H1 (cell line): ENCODE measurements at regions not wholly inside any gene's neighbourhood (a gene's known extent, or its start where the extent isn't known, plus 50 kb on each side); places are given as distances from the start of the nearest gene placed in this dataset.

Experiments used
- CTCF ChIA-PET: fragments of 300-600 bp; sonication (Branson Sonifier 250); formaldehyde crosslinking; loops from one replicate; lab custom pipeline; 2021; ENCODE audit not compliant: partially characterized antibody; lab: Charles Lee
- POLR2A ChIA-PET: fragments of 300-600 bp; sonication (Branson Sonifier 250); formaldehyde crosslinking; loops from one replicate; lab custom pipeline; 2021; ENCODE audit warnings: inconsistent platforms; ENCODE audit not compliant: partially characterized antibody; lab: Charles Lee
- DNase-seq, 2 experiments: peaks; one replicate each; pipeline versions ENCODE4 v3.0.0 to v3.0.0-alpha.2; 2010 to 2022; ENCODE audit warnings: low spot score in 2 of 2, low read depth in 1 of 2, mixed read lengths in 1 of 2
- FAIRE-seq: peaks from 2 replicates; lab custom pipeline; 2011; peaks lifted over from hg19 to GRCh38; lab: Jason Lieb, UNC
- H2AFZ ChIP-seq: 2 replicates; pipeline ENCODE4 v1.8.1; 2012; ENCODE audit warnings: low read length, inconsistent platforms
- H2AK5ac ChIP-seq: 2 replicates; pipeline ENCODE4 v1.6.1; 2013; ENCODE audit warnings: low read depth, low read length
- H2BK120ac ChIP-seq: replicated peaks from 2 replicates; pipeline ENCODE3; 2013; ENCODE audit warnings: low read depth, low read length, inconsistent platforms
- H2BK12ac ChIP-seq: 2 replicates; pipeline ENCODE4 v1.6.1; 2013; ENCODE audit warnings: low read depth, low read length
- H2BK15ac ChIP-seq: 2 replicates; pipeline ENCODE4 v1.6.1; 2013; ENCODE audit warnings: low read length
- H2BK20ac ChIP-seq: 2 replicates; pipeline ENCODE4 v1.6.1; 2013; ENCODE audit warnings: low read length
- H2BK5ac ChIP-seq: 2 replicates; pipeline ENCODE4 v1.6.1; 2013; ENCODE audit warnings: low read depth, low read length
- H3K14ac ChIP-seq: 2 replicates; pipeline ENCODE4 v1.6.1; 2013; ENCODE audit warnings: inconsistent platforms; ENCODE audit not compliant: insufficient read length
- H3K18ac ChIP-seq: 2 replicates; pipeline ENCODE4 v1.6.1; 2013; ENCODE audit warnings: low read length; ENCODE audit errors: extremely low read depth
- H3K23ac ChIP-seq: 2 replicates; pipeline ENCODE4 v1.6.1; 2013; ENCODE audit warnings: inconsistent platforms; ENCODE audit not compliant: insufficient read length
- H3K23me2 ChIP-seq: 2 replicates; pipeline ENCODE4 v1.6.1; 2013; ENCODE audit warnings: low read depth, low read length
- H3K27ac ChIP-seq: 2 replicates; pipeline ENCODE4 v1.6.1; 2011; ENCODE audit warnings: low read depth, low read length, inconsistent platforms
- H3K27me3 ChIP-seq, 4 experiments: replicated peaks in 1 of 4; 1 replicate in 1 of 4; 2 replicates in 3 of 4; pipeline versions ENCODE4 v1.6.1 to v1.8.1; 2011 to 2013; ENCODE audit warnings: low read length in 3 of 4, mild to moderate bottlenecking in 3 of 4, inconsistent platforms in 2 of 4, mixed read lengths in 2 of 4, moderate library complexity in 1 of 4; ENCODE audit not compliant: control insufficient read depth in 3 of 4, insufficient read depth in 3 of 4; ENCODE audit errors: extremely low read depth in 1 of 4
- H3K36me3 ChIP-seq, 4 experiments: 2 replicates each; pipeline versions ENCODE4 v1.6.1 to v1.8.1; 2011 to 2013; ENCODE audit warnings: mild to moderate bottlenecking in 4 of 4, low read length in 3 of 4, moderate library complexity in 2 of 4, control low read depth in 1 of 4, inconsistent platforms in 1 of 4; ENCODE audit not compliant: insufficient read depth in 4 of 4, control insufficient read depth in 2 of 4
- H3K4ac ChIP-seq: replicated peaks from 2 replicates; pipeline ENCODE3; 2013; ENCODE audit warnings: low read length, low read depth, mixed read lengths, inconsistent platforms; ENCODE audit not compliant: insufficient read length
- H3K4me1 ChIP-seq, 4 experiments: replicated peaks in 1 of 4; 1 replicate in 1 of 4; 2 replicates in 3 of 4; pipeline versions ENCODE4 v1.6.1 to v1.8.1; 2011 to 2013; ENCODE audit warnings: low read length in 3 of 4, inconsistent platforms in 2 of 4, mixed read lengths in 1 of 4; ENCODE audit not compliant: insufficient read depth in 4 of 4, control insufficient read depth in 3 of 4
- H3K4me2 ChIP-seq, 2 experiments: 2 replicates each; pipeline versions ENCODE4 v1.6.1 to v1.8.1; 2011 to 2013; ENCODE audit warnings: low read depth in 2 of 2, low read length in 2 of 2, control low read depth in 1 of 2, inconsistent platforms in 1 of 2, mild to moderate bottlenecking in 1 of 2; ENCODE audit not compliant: insufficient read depth in 1 of 2
- H3K4me3 ChIP-seq, 4 experiments: fragments of 200-600, 300-600 bp in 1 of 4; sonication (generic), shearing (Covaris generic), sonication (Bioruptor Twin) in 1 of 4; 2 replicates each; pipeline versions ENCODE4 v1.5.1 to v1.8.1; 2011 to 2016; ENCODE audit warnings: low read length in 4 of 4, low read depth in 3 of 4, control low read depth in 2 of 4, inconsistent platforms in 2 of 4, mild to moderate bottlenecking in 2 of 4, mixed read lengths in 1 of 4, moderate library complexity in 1 of 4; ENCODE audit not compliant: insufficient read depth in 2 of 4; ENCODE audit errors: extremely low read depth in 1 of 4
- H3K56ac ChIP-seq: replicated peaks from 2 replicates; pipeline ENCODE3; 2013; ENCODE audit warnings: low read depth, mild to moderate bottlenecking, mixed read lengths, low read length, inconsistent platforms; ENCODE audit not compliant: insufficient read length
- H3K79me1 ChIP-seq: 2 replicates; pipeline ENCODE4 v1.6.1; 2013; ENCODE audit warnings: low read depth, low read length, control low read depth
- H3K79me2 ChIP-seq, 2 experiments: 2 replicates each; pipeline versions ENCODE4 v1.6.1 to v1.8.1; 2012 to 2013; ENCODE audit warnings: low read length in 2 of 2, mild to moderate bottlenecking in 2 of 2, inconsistent platforms in 1 of 2; ENCODE audit not compliant: insufficient read depth in 2 of 2, control insufficient read depth in 1 of 2
- H3K9ac ChIP-seq, 4 experiments: replicated peaks in 1 of 4; 1 replicate in 1 of 4; 2 replicates in 3 of 4; pipeline versions ENCODE4 v1.6.1 to v1.8.1; 2011 to 2013; ENCODE audit warnings: low read depth in 3 of 4, low read length in 3 of 4, control low read depth in 2 of 4, mild to moderate bottlenecking in 2 of 4, moderate library complexity in 2 of 4, inconsistent platforms in 1 of 4; ENCODE audit errors: extremely low read depth in 1 of 4
- H3K9me3 ChIP-seq, 2 experiments: 2 replicates each; pipeline versions ENCODE4 v1.6.1 to v1.8.1; 2012 to 2013; ENCODE audit warnings: mild to moderate bottlenecking in 2 of 2, moderate library complexity in 2 of 2, control low read depth in 1 of 2, inconsistent platforms in 1 of 2, low read depth in 1 of 2, low read length in 1 of 2, mixed read lengths in 1 of 2; ENCODE audit not compliant: insufficient read depth in 2 of 2
- H4K20me1 ChIP-seq, 2 experiments: replicated peaks in 1 of 2; 2 replicates each; pipeline versions ENCODE3 to v1.8.1; 2011 to 2013; ENCODE audit warnings: inconsistent platforms in 2 of 2, low read length in 2 of 2, mild to moderate bottlenecking in 1 of 2; ENCODE audit not compliant: insufficient read depth in 2 of 2, control insufficient read depth in 1 of 2
- H4K5ac ChIP-seq: 2 replicates; pipeline ENCODE4 v1.6.1; 2013; ENCODE audit warnings: low read length, low read depth, mixed read lengths, inconsistent platforms; ENCODE audit not compliant: insufficient read length
- H4K8ac ChIP-seq: 2 replicates; pipeline ENCODE4 v1.8.0; 2013; ENCODE audit warnings: mild to moderate bottlenecking, moderate library complexity, low read length, inconsistent platforms; ENCODE audit not compliant: insufficient read depth; ENCODE audit errors: extremely low read depth
- H4K91ac ChIP-seq: replicated peaks from 2 replicates; pipeline ENCODE3; 2013; ENCODE audit warnings: low read length, mixed read lengths, inconsistent platforms; ENCODE audit not compliant: insufficient read length
- ATF3 ChIP-seq: IDR thresholded peaks from 2 replicates; pipeline ENCODE4 v1.6.1; 2011; ENCODE audit warnings: low read depth, mild to moderate bottlenecking, low read length; ENCODE audit not compliant: insufficient read depth
- BACH1 ChIP-seq: IDR thresholded peaks from 2 replicates; pipeline ENCODE4 v1.6.1; 2012; ENCODE audit warnings: low read length, improper control_type of control experiment
- BCL11A ChIP-seq, 2 experiments: IDR thresholded peaks; one replicate each; pipeline ENCODE4 v1.6.1; 2011; ENCODE audit warnings: low read depth in 2 of 2, low read length in 2 of 2, mild to moderate bottlenecking in 2 of 2
- HDAC2 ChIP-seq, 2 experiments: fragments of 300-600 bp in 1 of 2; sonication (generic) in 1 of 2; IDR thresholded peaks; 2 replicates each; pipeline ENCODE4 v1.6.1; 2011 to 2012; ENCODE audit warnings: low read depth in 2 of 2, low read length in 2 of 2, mild to moderate bottlenecking in 2 of 2, moderate library complexity in 2 of 2, borderline replicate concordance in 1 of 2, inconsistent platforms in 1 of 2
- KDM4A ChIP-seq: IDR thresholded peaks from one replicate; pipeline ENCODE4 v1.7.1; 2012; ENCODE audit warnings: low read depth, mild to moderate bottlenecking, moderate library complexity, low read length, inconsistent platforms; ENCODE audit not compliant: severe bottlenecking
- SIX5 ChIP-seq: IDR thresholded peaks from 2 replicates; pipeline ENCODE4 v1.6.1; 2011; ENCODE audit warnings: mild to moderate bottlenecking, low read depth, low read length
- WGBS, 2 experiments: shearing (Covaris generic) in 1 of 2; methylation state at CpG; one replicate each; pipeline versions ENCODE4 v1.1.6 to v1.1.7; 2013 to 2015; ENCODE audit warnings: low lambda C conversion rate in 2 of 2, mixed read lengths in 2 of 2, inconsistent platforms in 1 of 2, low coverage in 1 of 2, missing lambda C conversion rate in 1 of 2; ENCODE audit not compliant: insufficient replicate concordance in 2 of 2, insufficient coverage in 1 of 2, insufficient read length in 1 of 2; ENCODE audit errors: extremely low coverage in 1 of 2, missing lambda C conversion rate in 1 of 2; 5-methylcytosine and 5-hydroxymethylcytosine counted together

GRCh38 chr20:47850146-47850545 lies 64.9 kb upstream of the SULF2 start:
- H3K79me2 ChIP-seq: no peaks in the 10 kb centered on the region
- H2AK5ac ChIP-seq: no peak overlapping the region
- no peak overlapping the region for H3K27ac ChIP-seq
- H4K8ac ChIP-seq: no peak overlapping the region
- no peaks in the 10 kb centered on the region for H3K23me2 ChIP-seq
- TF ChIP-seq ATF3 (no peak), SIX5 (no peak), KDM4A (no peak), BACH1 (no peak), BCL11A (IDR thresholded peaks at IDR 0.05; ENCODE audit: low read depth in 2 of 2, low read length in 2 of 2) (no peak), HDAC2 (IDR thresholded peaks at IDR 0.05; ENCODE audit: borderline replicate concordance in 1 of 2, low read depth in 2 of 2, low read length in 2 of 2) (no peak)
- H3K4me3 ChIP-seq: no peak overlapping the region
- H3K9ac ChIP-seq: no peak overlapping the region
- DNase-seq: no peak
- no peak overlapping the region for H4K5ac ChIP-seq
- peaks cover 10 to 17% of the 10 kb centered on the region in 2 experiments; a peak in 3 of 4 replicates for H3K9me3 ChIP-seq
- no peak overlapping the region for H3K4ac ChIP-seq
- no peak overlapping the region for H3K4me2 ChIP-seq
- no peak overlapping the region for H2AFZ ChIP-seq
- no peak overlapping the region for H4K91ac ChIP-seq
- no peaks in the 10 kb centered on the region for H4K20me1 ChIP-seq
- no peak overlapping the region for H3K18ac ChIP-seq
- no peaks in the 10 kb centered on the region for H3K27me3 ChIP-seq
- no peak overlapping the region for H2BK12ac ChIP-seq
- H3K4me1 ChIP-seq: no peaks in the 10 kb centered on the region
- H2BK5ac ChIP-seq: no peak overlapping the region
- no peak overlapping the region for H2BK15ac ChIP-seq
- H3K79me1 ChIP-seq: no peaks in the 10 kb centered on the region
- no peak overlapping the region for H3K14ac ChIP-seq
- H3K56ac ChIP-seq: no peak overlapping the region
- CTCF ChIA-PET: interaction anchor here (1.2 to 1.6 kb wide), 3 partner anchors 44 to 771 kb away, joined by 3 to 4 read pairs (median 3); no protein-coding TSS in a partner anchor
- no peak for FAIRE-seq
- 88% methylated on average over 5 of the region's 5 CpGs; no CpG with 5 or more reads in 1 of the 2 experiments for WGBS, 2 experiments
- no peak overlapping the region for H2BK120ac ChIP-seq
- POLR2A ChIA-PET: no interaction called here
- no peaks in the 10 kb centered on the region for H3K36me3 ChIP-seq
- H3K23ac ChIP-seq: no peak overlapping the region
- no peak overlapping the region for H2BK20ac ChIP-seq
